Right renal cortex interstitium (tissue), 3 donors: ENCODE measurements at regions not wholly inside any gene's neighbourhood (a gene's known extent, or its start where the extent isn't known, plus 50 kb on each side); places are given as distances from the start of the nearest gene placed in this dataset.

ENCODE experiments used
- DNase-seq, 3 donors: peaks; one replicate each; pipeline ENCODE4 v3.0.0-alpha.2; 2013; ENCODE audit warnings: low read depth in 3 of 3, low spot score in 2 of 3

DNA sequence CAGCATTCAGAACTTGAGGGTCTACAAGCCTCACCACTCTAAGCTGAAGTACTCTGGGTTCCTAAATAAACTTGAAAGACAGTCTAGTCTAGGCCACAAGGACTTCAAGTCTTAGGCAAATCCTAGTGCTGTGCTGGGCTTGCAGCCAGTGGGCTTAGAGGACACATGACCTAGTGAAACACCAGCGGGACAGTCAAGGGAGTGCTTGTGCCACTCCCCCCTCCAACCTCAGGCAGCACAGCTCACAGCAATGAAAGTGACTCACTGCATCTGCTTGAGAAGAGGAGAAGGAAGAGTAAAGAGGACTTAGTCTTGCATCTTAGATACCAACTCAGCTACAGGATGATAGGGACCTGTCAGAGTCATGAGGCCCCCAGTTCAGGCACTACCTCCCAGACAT, 438.1 kb downstream of the IPO8 start:
- no peak for DNase-seq

GRCh38 chr12:30251546-30251945, 444.1 kb downstream of the IPO8 start:
- no peak for DNase-seq

DNA sequence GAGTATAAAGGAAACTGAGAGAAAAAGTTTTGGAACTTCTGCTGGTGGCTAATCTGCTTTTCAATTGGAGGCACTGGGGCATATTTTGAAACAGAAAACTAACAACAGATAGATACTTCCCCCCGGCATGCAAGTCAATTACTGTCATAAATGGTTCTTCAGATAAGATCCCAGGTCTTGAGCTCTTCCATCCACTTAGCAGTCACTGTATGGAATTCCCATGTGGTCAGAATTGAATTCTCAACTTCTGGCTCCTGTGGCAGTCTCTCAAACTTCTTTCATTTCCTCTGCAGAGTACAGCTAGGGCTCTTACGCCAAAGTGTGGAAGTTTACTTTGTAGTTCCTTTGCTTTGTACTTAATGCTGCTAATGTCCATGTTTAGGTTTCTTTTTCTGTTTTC, 452.2 kb downstream of the IPO8 start:
- DNase-seq: no peak

DNA sequence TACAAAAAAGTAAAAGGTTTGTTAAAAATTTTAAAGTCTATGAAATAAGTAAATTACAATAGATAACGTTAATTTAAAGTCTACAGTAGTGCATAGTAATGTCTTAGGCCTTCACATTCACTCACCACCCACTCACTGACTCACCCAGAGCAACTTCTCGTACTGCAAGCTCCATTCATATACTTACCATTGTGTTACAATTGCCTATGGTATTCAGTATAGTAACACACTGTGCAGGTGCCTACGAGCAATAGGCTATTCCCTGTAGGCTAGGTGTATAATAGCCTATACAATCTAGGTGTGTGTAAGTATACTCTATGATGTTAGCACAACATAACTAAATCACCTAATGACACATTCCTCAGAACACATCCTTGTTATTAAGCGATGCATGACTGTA, 435.3 kb upstream of the TMTC1 start:
- no peak for DNase-seq

DNA sequence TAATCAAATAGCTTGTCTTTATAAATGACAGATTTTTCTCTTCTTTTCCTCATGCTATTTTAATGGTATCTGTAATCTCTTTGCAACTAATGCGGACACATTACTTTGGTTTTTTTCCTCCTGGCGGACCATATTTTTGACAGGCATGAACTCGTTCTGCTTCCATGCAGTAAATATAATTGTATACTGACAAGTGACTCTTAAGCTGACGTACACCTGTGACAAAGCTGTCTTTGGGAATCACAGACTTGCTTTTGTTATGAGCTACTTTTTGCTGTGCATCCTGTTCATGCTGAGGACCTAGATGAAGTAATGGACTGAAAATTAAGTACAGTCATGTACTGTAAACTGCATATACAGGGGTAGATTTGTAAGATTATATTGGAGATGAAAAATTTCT, 434.3 kb upstream of the TMTC1 start:
- DNase-seq: no peak

DNA sequence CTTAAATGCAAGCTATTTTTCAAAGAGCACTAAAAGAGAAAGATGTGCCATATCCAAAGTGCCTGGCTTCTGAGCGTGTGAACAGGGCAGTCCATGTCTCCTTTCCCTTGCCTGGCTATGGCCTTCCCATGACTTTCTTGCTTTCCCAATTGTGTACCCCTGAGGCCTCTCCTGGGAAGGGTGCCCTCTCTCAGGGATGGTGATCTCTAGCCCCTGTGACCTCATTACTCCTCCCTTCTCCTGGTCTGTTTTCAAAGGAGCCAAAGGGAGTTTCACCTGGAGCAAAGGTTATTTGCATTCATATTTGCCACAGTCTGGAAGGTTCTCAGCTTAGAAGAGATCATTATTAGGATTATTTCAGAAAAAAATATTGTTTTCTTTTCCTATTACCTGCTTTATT, 429.4 kb upstream of the TMTC1 start:
- DNase-seq: no peak

DNA sequence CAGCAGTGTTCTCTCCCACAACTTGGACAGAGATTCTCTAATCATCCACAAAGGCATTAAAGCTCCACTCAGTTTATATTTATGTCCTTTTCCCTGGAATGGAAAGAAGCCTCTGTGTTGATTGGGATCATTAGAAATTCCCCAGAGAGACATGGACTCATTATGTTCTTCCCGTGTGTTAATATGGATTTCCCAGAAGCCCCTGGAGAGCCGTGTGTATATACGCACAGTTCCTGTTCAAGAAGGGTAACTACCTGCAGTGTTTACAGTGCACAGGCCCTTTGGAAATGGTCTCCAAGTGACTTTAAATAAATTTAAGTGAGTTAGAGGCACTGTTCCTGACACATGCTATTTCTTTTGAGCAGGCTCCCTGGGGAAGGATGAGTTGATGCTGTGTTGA, 428.0 kb upstream of the TMTC1 start:
- no peak for DNase-seq

DNA sequence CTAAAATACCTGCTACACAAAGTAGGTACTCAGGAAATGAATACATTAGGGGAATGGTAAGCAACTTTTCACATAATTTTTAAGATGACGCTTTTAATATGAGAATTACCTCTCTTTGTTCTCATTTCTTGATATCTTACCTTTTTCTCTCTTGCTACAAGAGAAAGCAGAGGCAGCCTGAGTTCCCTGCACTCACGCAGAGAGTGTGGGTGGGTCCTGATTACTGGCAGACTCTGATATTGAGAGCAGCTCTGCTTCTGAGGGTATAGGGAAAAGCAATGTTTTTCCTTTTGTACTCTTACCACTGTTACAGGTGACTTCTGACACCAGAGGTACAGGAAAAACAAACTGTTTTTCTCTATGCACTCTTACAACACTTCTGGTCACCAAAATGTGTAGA, 420.2 kb upstream of the TMTC1 start:
- no peak for DNase-seq

- no peak for DNase-seq
These were observed 418.9 kb upstream of the TMTC1 start for GRCh38 chr12:30202521-30203254.

DNA sequence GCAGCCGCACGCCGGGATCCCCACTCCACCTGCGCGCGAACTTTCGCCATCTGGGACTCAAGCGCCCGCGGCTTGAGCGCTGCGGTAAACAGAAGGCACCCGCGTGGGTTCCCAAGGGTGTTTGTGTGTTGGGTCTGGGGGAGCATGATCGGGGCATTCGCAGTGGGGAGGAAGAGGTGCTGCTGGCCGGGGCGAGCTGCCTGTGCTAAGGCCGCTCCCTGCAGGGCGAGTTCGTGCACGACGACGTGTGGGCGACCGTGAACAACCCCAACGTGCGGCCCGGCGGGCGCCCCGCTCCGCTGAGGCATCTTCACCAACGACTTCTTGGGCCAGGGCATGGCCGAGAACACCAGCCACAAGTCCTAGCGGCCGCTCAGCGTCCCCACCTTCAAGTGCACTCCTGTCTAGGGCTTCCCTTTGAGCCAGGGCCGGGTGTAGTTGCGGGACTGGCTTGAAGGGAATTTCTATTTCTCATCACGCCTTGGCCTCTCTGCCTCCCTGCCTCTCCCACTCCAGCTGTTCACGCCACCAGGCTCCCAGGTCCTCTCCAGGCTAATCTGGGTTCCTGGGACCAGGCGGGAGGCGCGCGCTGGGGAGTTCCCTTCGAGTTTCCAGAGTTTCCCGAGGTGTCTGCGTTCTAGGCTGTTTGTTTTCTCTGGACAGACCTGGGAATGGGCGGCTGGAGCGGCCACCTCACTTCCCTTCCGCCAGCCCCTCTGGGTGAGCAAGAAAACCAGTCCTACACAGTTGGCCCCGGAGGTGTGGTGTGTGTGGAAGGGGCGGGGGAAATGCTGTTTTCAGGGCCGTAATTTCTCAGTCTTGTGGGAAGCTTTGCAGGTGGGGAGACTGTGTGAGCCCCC, 417.8 kb upstream of the TMTC1 start:
- DNase-seq: no peak

DNA sequence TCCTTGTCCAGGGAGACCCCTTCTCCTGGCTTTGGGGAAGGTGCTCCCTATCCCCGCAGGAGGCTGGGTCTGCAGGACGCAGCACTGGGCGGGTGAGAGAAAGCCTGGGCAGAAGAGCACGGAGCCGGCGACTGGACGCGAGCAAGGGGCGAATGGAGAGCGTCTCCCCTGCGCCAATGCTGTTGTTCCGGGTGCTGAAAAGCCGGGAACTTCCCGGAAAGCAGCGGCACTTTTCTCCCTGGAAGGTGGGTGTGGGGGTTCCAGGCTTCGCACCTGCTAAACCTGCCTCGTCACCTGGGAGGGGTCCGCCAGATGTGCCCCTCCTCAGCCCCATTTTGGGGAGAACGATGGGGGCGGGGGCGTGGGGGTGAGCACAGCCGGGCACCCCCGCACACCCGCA, 417.1 kb upstream of the TMTC1 start:
- no peak for DNase-seq

- DNase-seq: no peak
These were observed 413.8 kb upstream of the TMTC1 start for GRCh38 chr12:30197392-30198057.

DNA sequence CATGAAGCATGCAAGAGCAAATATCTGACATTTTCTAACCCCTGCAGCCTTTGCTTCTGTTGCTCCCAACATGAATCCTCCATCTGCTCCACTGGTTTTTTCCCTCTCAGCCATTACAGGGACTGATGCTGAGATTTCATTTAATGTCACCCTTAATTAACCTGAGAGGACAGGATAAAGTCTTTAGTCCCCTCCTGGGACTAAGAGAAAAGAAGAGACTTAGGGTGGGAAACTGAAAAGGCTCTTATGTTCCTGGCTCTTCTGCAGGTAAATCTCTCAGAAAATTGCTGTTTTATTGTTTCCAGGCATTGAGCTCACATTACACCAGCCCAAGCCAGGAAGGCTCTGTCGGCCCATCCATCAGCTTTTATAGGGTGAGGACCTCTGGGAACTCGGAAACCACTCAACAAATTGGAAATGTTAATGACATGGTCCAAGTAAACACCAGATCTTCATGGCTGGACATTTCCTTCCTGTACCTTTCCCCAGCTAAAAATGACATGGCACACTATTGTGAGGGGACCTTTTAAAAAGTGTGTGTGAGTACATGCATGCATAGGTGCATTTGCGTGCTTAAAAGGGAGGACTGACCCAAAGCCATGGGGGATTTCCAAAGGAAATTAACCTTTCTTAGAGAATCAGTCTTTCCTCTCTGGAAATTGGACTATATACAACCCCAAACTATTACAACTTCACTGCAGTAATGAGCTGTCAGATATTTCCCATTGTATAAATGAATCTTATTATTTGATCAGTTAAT, 408.1 kb upstream of the TMTC1 start:
- peak; percentile 27 to 67 (median 49) for DNase-seq

DNA sequence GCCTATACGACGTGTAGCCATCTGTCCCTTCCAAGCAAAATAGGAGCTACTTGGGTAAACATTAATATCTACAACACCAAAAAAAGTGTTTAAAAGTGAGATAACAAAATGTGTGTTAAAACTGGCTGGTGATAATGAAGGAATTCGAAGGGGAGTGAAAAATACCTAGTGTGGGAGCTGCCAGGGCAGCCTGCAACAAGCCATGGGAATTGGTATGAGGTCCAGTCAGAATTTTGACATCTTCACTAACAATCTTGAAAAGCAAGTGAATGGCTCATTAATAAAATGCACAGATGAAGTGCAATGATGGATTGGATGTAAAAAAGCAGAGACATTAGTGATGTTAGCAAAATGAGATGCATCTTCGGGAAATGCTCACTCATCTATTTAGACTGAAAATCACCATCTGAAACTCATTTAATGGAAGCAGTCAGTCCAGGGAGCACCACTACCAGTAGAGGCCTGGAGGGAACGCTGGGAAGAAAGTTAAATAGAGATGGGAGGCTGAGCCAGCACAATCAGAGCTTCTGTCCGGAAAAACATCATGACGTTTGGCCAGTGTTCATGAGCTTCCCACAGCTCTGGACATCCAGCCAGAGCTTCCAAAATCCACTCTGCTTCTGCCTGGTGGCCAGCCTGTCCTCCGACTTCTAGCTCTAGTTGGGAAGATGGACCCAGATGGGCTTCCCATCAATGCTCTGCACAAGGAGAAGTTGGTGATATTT, 405.0 kb upstream of the TMTC1 start:
- no peak for DNase-seq

- no peak for DNase-seq
These were observed 403.7 kb upstream of the TMTC1 start for GRCh38 chr12:30187426-30187825.

DNA sequence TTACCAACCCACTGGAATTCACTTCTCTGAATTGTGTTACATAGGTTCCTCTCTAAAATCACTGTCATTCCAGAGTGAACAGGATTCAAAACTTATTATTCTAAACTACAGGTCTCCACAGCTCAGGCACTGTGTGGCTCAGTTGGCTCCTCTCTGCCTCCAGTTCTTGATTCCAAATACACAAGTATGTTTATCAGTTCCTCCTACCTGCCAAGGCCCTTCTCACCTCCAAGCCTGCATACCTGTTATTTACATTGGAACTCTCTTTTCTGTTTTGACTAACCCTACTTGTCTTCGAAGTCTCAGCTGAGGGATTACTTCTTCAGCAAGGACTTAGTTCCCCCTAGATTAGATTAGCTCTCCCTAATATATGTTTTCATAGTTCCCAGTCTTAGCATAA, 397.6 kb upstream of the TMTC1 start:
- no peak for DNase-seq

GRCh38 chr12:30180602-30181001, 396.9 kb upstream of the TMTC1 start:
- DNase-seq: no peak

DNA sequence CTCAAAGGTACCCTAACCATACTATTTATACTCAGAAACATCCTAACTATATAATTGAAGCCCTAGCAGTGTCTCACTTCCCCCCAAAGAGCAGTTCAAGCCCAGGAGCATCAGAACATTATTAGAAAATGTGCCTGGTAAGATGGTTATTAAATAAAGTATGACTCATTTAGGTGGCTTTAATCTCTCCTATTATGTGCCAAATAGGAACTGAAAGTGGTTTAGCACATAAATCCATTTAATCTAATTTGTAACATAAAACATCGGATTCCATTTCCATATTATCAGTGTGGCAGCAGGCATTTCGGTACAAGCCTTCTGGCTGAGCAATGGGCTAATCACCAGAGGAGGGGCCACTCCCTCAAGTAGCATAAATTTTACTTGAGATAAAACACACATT, 395.2 kb upstream of the TMTC1 start:
- no peak for DNase-seq

- no peak for DNase-seq
These were observed 386.3 kb upstream of the TMTC1 start for GRCh38 chr12:30169839-30170591.
